ENCODE measurements at regions not wholly inside any gene's neighbourhood (a gene's known extent, or its start where the extent isn't known, plus 50 kb on each side); places are given as distances from the start of the nearest gene placed in this dataset.

DNA sequence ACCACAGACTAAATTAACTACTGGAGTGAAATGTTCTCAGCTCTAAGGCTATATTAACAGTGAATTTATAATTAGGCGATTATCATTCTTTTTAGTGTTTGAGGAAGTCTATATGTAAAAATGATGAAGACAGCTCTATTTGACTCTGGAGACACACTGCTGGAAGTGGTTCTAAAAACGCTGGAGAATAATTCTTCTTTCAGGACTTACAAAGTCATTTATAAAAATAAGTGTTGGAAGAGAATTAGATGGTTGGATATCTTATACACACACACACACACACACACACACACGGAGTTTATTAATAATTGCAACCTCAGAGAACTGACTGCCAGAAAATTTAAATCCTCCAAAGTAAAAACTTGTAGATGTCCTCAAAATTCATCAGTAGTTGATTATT, 1171.3 kb downstream of the EFNB2 start:
- DNase-seq (no peak), ATAC-seq (no peak)
- H3K9me3 Mint-ChIP-seq = no peaks in the 10 kb centered on the region
- H3K4me1 Mint-ChIP-seq = peaks cover 1 to 8% (median 2%) of the 10 kb centered on the region in 4 donors
- H3K4me3 Mint-ChIP-seq = no peak overlapping the region
- H3K27me3 Mint-ChIP-seq = peaks cover 0 to 16% (median 2%) of the 10 kb centered on the region in 5 donors
- H3K36me3 Mint-ChIP-seq = no peaks in the 10 kb centered on the region
- POLR2A ChIA-PET = no interaction called here
- H3K27ac Mint-ChIP-seq = no peak overlapping the region

DNA sequence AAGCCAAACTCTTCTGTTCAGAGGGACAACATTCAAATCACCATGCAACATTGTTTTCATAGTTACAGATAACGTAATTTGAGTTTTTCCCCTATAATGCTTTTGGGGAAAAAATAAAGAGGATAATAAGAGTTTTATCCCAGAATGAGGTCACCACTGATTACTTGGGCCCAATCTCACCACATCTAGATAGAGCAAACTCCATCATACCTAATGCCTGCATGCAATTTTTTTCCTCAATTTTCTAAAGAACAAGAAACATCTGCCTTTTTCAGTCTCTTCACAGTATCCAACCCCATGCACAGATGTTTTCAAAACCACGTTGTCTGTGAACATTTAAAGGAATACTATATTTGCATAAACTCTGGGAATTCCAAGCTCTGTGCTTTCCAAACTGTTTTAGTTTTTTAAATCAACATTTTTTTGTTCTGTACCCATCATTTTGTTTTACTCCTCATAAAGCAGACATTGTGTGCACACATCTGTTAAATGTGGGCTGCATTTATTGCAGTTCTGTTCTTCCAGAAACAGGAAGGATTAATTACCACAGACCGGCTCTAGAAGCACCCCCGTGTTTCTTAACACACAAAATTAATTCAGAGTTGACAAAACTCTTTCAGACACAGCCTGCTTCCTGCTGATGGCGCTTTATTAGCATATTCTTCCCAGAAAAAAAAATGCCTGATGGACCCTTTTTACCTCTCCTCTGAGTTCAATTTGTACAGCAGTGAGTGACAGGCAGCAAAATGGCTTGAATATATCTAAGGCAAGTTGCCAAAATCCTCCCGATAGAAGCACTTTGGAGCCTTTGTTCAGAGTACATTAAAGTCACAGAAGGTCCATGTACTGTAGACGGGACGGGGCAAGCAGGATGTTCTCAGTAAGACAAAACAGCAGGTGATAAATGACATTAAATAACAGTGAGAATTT, 1171.9 kb downstream of the EFNB2 start:
- ATAC-seq = peak in 1 of 2 donors; percentile 14
- H3K27me3 Mint-ChIP-seq = peaks cover 0 to 11% (median 0%) of the 10 kb centered on the region in 5 donors
- no peaks in the 10 kb centered on the region for H3K9me3 Mint-ChIP-seq
- peak overlapping the region in 1 of 10 donors; percentile 53 for H3K4me3 Mint-ChIP-seq
- no peaks in the 10 kb centered on the region for H3K36me3 Mint-ChIP-seq
- POLR2A ChIA-PET = no interaction called here
- no peak for DNase-seq
- no peak overlapping the region for H3K27ac Mint-ChIP-seq
- H3K4me1 Mint-ChIP-seq = peaks cover 1 to 8% (median 2%) of the 10 kb centered on the region in 4 donors

DNA sequence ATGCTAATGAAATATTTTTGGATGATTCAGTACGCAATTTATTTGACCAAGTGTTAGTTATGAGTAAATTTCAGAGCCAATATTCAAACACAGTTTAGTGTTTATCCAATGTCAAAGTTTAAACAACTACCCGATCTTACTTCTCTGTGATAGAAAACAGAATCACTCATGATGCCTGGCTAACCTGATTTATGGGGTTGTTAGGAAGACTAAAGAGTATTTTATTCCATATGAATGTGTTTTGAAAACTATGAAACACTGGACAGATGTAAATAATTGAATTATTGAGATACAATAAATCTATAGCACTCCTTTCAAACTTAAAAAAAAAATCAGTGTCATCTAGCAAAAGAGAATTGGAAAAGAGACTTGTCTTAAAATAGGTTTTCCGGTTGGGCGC, 1181.8 kb downstream of the EFNB2 start:
- Mint-ChIP-seq H3K27me3 (no peaks in the 10 kb centered on the region), H3K9me3 (peaks cover 0 to 4% (median 0%) of the 10 kb centered on the region in 9 donors), H3K4me1 (no peaks in the 10 kb centered on the region), H3K36me3 (no peaks in the 10 kb centered on the region), H3K27ac (no peak overlapping the region), H3K4me3 (no peak overlapping the region)
- POLR2A ChIA-PET = no interaction called here
- DNase-seq (no peak), ATAC-seq (no peak)

DNA sequence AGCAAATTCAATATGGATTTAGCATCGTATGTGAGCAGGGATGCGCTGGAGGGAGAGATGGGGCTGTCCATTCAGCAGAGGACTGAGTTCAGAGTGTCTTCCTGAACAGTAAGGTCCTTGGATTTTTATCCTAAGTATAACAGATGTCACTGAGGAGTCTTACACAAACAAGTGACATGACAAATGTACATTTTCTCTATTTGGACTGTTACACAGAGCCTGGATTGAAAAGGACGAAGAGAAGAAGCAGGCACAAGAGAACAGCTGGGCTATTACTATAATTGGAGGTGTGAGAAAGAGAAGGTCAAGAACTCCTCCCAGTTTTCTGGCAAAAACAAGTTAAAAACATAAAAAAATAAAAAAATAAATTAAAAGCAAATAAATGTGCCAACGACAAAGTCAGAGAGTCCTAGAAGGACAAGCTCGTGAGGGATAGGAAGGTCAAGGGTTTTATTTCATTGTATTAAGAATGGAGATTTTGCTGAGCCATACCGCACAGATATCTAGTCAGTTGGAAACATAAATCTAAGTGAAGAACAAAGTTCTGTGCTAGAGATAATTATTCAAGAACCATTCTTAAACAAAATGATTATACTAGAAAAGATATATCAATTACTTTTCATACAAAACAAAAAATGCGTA, 1186.3 kb downstream of the EFNB2 start:
- Mint-ChIP-seq H3K27me3 (no peaks in the 10 kb centered on the region), H3K4me1 (no peaks in the 10 kb centered on the region), H3K9me3 (no peaks in the 10 kb centered on the region), H3K27ac (no peak overlapping the region), H3K4me3 (no peak overlapping the region), H3K36me3 (no peaks in the 10 kb centered on the region)
- POLR2A ChIA-PET = no interaction called here
- ATAC-seq = no peak
- DNase-seq = no peak

DNA sequence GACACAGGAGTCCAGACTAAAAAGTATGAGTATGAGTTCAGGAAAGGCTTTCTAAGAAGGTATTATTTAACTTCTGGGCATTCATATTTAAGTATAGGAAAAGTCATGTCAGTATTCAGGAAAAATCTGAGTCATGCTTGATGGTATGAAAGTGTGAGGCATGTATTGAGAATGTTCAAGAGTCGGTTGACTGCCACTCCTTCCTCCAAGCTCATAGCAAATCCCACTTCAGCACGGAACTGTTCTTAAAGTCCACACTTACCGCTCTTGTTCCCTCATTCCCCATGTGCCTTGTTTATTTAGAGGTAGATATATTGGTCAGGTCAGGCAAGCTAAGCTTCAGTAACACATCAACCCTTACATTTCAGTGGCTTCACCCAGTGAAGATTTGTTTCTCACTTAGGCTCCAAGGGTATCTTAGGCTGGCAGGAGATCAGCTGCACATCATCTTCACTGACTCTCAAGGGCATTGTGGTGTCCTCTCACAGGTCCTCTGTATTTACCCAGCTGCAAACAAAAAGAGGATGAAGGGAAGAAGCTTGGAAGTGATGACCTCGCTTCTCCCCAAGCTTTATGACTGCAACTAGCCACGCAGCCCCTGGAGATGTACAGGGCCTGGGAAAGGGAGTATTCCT, 1189.2 kb downstream of the EFNB2 start:
- Mint-ChIP-seq H3K27me3 (no peaks in the 10 kb centered on the region), H3K9me3 (no peaks in the 10 kb centered on the region), H3K4me1 (peaks cover 0 to 7% (median 3%) of the 10 kb centered on the region in 4 donors), H3K36me3 (no peaks in the 10 kb centered on the region), H3K27ac (no peak overlapping the region), H3K4me3 (no peak overlapping the region)
- ATAC-seq (no peak), DNase-seq (no peak)
- POLR2A ChIA-PET = no interaction called here

DNA sequence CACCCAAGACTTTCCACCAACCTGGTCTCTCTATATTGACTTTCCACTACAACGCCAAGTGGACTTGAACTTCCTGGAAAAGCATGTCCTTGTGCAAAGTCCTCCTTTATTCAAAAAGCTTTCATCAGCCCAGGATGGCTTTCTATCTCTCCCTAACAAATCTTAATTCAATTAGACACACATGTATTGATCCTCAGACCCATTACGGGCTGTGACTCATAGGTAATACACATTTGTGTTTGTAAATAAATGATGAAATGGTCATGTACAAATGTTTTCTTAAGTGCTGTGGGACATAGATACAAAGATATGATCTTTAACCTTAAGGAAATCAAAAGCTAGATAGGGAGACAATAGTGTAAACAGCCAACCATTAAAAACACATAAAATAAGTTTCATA, 1189.7 kb downstream of the EFNB2 start:
- ATAC-seq (no peak), DNase-seq (no peak)
- Mint-ChIP-seq H3K27me3 (no peaks in the 10 kb centered on the region), H3K27ac (no peak overlapping the region), H3K4me1 (peaks cover 0 to 7% (median 3%) of the 10 kb centered on the region in 4 donors), H3K4me3 (no peak overlapping the region), H3K9me3 (no peaks in the 10 kb centered on the region), H3K36me3 (no peaks in the 10 kb centered on the region)
- POLR2A ChIA-PET = no interaction called here

DNA sequence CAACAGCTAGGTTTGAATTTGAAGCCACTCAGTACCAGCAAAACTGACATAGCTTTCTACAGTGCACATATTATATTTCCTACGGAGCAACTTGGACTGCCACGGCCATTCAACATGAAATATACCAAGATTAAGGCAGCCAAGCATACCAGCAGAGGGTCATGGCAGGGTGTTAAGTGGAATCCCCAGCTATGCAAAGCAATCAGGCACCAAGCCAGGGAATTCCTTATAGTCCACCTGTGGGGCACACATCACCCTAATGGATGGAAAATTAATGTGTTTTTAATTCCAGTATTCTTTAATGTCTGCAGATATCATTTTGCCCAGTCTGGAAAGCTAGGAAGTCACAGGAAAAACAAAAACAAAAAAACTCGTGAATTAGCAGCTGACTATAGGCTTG, 1190.3 kb downstream of the EFNB2 start:
- peaks cover 0 to 7% (median 3%) of the 10 kb centered on the region in 4 donors for H3K4me1 Mint-ChIP-seq
- H3K4me3 Mint-ChIP-seq = no peak overlapping the region
- H3K27ac Mint-ChIP-seq = no peak overlapping the region
- POLR2A ChIA-PET = no interaction called here
- no peak for ATAC-seq
- no peaks in the 10 kb centered on the region for H3K27me3 Mint-ChIP-seq
- H3K9me3 Mint-ChIP-seq = no peaks in the 10 kb centered on the region
- H3K36me3 Mint-ChIP-seq = no peaks in the 10 kb centered on the region
- DNase-seq = no peak

DNA sequence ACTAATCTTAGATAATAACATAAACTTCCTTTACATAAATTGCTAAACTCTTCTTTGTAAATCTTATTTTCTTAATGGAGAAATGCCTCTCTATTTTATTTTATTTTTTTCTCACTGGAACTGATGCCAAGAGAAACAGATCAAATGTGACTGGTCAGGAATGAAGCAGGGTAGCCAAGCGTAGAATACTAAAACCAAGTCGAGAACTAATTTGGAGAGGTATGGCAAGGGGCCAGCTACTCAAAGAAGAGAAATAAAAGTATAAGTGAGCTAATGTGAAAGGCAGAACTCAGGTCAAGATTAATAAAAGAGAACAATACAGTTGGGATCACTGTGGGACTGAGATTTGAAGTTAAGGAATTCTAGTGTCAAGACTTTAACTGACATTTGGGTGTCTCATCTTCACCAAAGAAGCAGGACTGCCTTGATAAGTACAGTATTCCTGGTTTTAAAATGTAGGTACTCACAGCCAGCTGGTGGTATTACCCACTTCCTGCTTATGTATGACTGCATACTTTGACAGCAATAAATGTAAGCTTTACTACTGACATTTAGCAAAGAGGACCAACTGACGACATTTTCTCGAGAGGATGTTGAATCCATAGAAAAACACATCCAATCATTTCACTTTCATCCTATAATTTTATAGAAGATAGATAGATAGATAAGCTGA, 1192.2 kb downstream of the EFNB2 start:
- H3K27ac Mint-ChIP-seq = no peak overlapping the region
- no peaks in the 10 kb centered on the region for H3K9me3 Mint-ChIP-seq
- DNase-seq = peak in 1 of 10 donors; percentile 19
- no peak overlapping the region for H3K4me3 Mint-ChIP-seq
- H3K4me1 Mint-ChIP-seq = peaks cover under 1 to 17% (median 7%) of the 10 kb centered on the region in 4 donors
- POLR2A ChIA-PET = no interaction called here
- H3K36me3 Mint-ChIP-seq = no peaks in the 10 kb centered on the region
- peak in 1 of 2 donors; percentile 51 for ATAC-seq
- H3K27me3 Mint-ChIP-seq = peaks cover 0 to 3% (median 0%) of the 10 kb centered on the region in 5 donors

DNA sequence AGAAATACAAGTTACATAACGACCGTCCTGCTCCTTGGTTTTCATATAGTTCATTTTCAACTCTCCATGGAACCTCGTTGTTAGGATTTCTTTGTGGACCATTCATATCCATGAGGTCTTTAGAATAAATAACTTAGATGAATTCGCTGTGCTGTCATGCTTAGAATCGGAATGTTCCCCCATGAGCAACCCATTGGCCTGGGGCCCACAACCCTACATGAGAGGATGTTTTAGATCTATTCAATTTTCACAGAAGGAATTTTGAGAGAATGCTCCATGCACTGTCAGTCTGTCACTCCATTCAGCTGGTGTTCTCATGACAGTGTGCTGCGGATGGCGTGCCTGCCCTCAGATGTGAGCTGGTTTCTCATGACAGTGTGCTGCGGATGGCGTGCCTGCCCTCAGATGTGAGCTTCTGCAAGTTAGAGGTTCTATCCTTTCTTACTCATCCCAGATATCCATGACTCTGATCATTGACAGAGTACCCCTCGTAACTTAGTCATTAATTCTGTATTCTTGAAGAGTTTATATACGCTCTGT, 1193.1 kb downstream of the EFNB2 start:
- no peak overlapping the region for H3K27ac Mint-ChIP-seq
- DNase-seq (no peak), ATAC-seq (no peak)
- peaks cover 0 to 3% (median 0%) of the 10 kb centered on the region in 5 donors for H3K27me3 Mint-ChIP-seq
- H3K9me3 Mint-ChIP-seq = no peaks in the 10 kb centered on the region
- POLR2A ChIA-PET = no interaction called here
- H3K4me3 Mint-ChIP-seq = no peak overlapping the region
- peaks cover 3 to 26% (median 10%) of the 10 kb centered on the region in 4 donors for H3K4me1 Mint-ChIP-seq
- no peaks in the 10 kb centered on the region for H3K36me3 Mint-ChIP-seq

DNA sequence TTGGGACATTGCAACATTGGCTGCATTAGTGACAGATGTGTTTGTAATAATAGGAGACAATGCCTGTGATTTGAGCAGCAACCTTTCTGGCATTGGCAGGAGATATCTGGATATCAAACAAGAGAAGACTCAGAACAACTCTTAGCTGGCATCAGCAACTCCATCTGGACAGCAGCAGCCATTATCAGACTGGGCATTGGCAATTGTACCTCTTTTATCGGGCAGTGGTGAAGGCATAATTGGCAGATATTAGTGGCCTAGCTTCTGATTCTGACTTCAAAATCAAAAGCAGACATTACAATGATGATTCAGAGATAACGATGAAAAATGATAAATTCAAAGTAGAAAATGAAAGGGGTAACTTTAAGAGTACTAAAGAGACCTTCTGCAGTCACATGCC, 1193.7 kb downstream of the EFNB2 start:
- Mint-ChIP-seq H3K36me3 (no peaks in the 10 kb centered on the region), H3K4me3 (no peak overlapping the region), H3K27me3 (peaks cover 0 to 3% (median 0%) of the 10 kb centered on the region in 5 donors), H3K4me1 (peaks cover 3 to 26% (median 10%) of the 10 kb centered on the region in 4 donors), H3K9me3 (no peaks in the 10 kb centered on the region), H3K27ac (no peak overlapping the region)
- ATAC-seq (no peak), DNase-seq (no peak)
- POLR2A ChIA-PET = no interaction called here

DNA sequence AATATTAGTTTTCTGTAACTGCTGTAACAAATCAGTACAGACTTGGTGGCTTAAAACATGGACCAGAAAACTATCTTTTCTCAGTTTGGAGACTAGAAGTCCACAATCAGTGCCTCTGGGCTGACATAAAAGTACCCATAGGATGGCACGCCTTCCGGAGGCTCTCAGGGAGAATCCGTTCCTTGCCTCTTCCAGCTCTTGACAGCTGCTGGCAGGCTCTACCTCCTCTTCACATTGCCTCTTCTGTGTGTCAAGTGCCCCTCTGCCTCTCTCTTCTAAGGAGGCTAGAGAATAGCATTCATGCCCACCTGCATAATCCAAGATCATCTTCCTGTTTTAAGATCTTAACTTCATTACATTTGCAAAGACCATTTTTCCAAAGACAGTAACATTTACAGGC, 1194.2 kb downstream of the EFNB2 start:
- Mint-ChIP-seq H3K27ac (no peak overlapping the region), H3K4me3 (no peak overlapping the region), H3K27me3 (peaks cover 0 to 3% (median 0%) of the 10 kb centered on the region in 5 donors), H3K9me3 (no peaks in the 10 kb centered on the region), H3K4me1 (peaks cover 3 to 26% (median 10%) of the 10 kb centered on the region in 4 donors), H3K36me3 (no peaks in the 10 kb centered on the region)
- no peak for DNase-seq
- ATAC-seq = no peak
- POLR2A ChIA-PET = no interaction called here

DNA sequence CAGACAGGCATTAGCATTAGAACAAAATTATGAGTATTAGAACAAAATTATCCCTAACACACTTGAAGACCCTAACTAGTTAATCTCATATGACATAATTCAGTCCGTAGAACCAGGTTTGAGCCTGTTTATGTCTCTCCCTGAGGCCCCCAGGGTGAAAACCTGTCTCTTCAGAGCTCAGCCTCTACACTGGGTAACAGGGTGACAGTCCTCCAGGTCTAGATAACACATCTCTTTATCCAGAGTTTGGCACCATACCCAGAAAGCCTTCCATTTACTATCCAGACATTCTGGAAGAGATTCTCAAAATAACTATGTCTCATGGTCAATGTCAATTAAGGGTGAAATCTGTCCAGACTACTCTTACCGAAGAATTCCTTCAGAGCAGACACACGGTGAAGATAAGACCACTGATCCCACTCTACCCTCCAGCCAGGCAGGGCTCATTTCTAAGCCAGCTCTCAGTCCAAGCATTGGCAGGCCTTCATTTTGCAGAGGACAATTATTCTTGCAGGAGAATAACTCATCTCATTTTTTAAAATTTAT, 1195.3 kb downstream of the EFNB2 start:
- Mint-ChIP-seq H3K27ac (peak overlapping the region in 1 of 10 donors; percentile 37), H3K27me3 (peaks cover 0 to 3% (median 0%) of the 10 kb centered on the region in 5 donors)

More for the DNA sequence above, 1195.3 kb downstream of the EFNB2 start:
- H3K36me3 Mint-ChIP-seq = no peaks in the 10 kb centered on the region
- no peak for ATAC-seq
- peaks cover 3 to 26% (median 10%) of the 10 kb centered on the region in 4 donors for H3K4me1 Mint-ChIP-seq
- H3K4me3 Mint-ChIP-seq = no peak overlapping the region
- POLR2A ChIA-PET = no interaction called here
- DNase-seq = no peak
- no peaks in the 10 kb centered on the region for H3K9me3 Mint-ChIP-seq

Measured in naive thymus-derived CD8-positive, alpha-beta T cell (primary cell).